HG02885 (cell line): ENCODE measurements at regions not wholly inside any gene's neighbourhood (a gene's known extent, or its start where the extent isn't known, plus 50 kb on each side); places are given as distances from the start of the nearest gene placed in this dataset.
A peak's percentile ranks its signal among the peaks of the same experiment; 100 is the strongest.
"Not testable (repeated sequence)": the region's sequence is repeated elsewhere in the genome, so short reads cannot be mapped to it uniquely, and the experiment has no call there.

ENCODE experiments used
- ATAC-seq: cut with Tn5 transposase; IDR thresholded peaks from one replicate; pipeline ENCODE4 v1.9.1; 2021; ENCODE audit warnings: mild to moderate bottlenecking; ENCODE audit not compliant: unreplicated experiment, poor library complexity

GRCh38 chr2:8103085-8103708 is 578.7 kb upstream of the ID2 start:
- no peak for ATAC-seq

- ATAC-seq = no peak
Measured at GRCh38 chr2:8107150-8107549, 574.7 kb upstream of the ID2 start.

GRCh38 chr2:8107621-8108378 is 574.1 kb upstream of the ID2 start:
- no peak for ATAC-seq

- no peak for ATAC-seq
Measured at GRCh38 chr2:8110716-8111115, 571.1 kb upstream of the ID2 start.

- ATAC-seq = no peak
Measured at GRCh38 chr2:8111193-8111592, 570.7 kb upstream of the ID2 start.

GRCh38 chr2:8115456-8115855 is 566.4 kb upstream of the ID2 start:
- ATAC-seq = no peak

- ATAC-seq = no peak
Measured at GRCh38 chr2:8115966-8116365, 565.9 kb upstream of the ID2 start.

- ATAC-seq = peak; percentile 97
Measured at GRCh38 chr2:8116661-8117060, 565.2 kb upstream of the ID2 start.

GRCh38 chr2:8118940-8119781 is 562.7 kb upstream of the ID2 start:
- ATAC-seq = no peak

GRCh38 chr2:8119782-8120505 is 561.9 kb upstream of the ID2 start:
- no peak for ATAC-seq

- no peak for ATAC-seq
Measured at GRCh38 chr2:8120506-8120860, 561.4 kb upstream of the ID2 start.

- no peak for ATAC-seq
Measured at GRCh38 chr2:8121022-8121825, 560.6 kb upstream of the ID2 start.

- no peak for ATAC-seq
Measured at GRCh38 chr2:8121826-8122513, 559.9 kb upstream of the ID2 start.

- no peak for ATAC-seq
Measured at GRCh38 chr2:8122520-8122919, 559.3 kb upstream of the ID2 start.

GRCh38 chr2:8123464-8123863 is 558.4 kb upstream of the ID2 start:
- no peak for ATAC-seq

- no peak for ATAC-seq
Measured at GRCh38 chr2:8125741-8126711, 555.8 kb upstream of the ID2 start.

- ATAC-seq = no peak
Measured at GRCh38 chr2:8126783-8127182, 555.1 kb upstream of the ID2 start.

GRCh38 chr2:8131423-8131822 is 550.4 kb upstream of the ID2 start:
- not testable (repeated sequence) for ATAC-seq
